ENCODE measurements at regions not wholly inside any gene's neighbourhood (a gene's known extent, or its start where the extent isn't known, plus 50 kb on each side); places are given as distances from the start of the nearest gene placed in this dataset.

DNA sequence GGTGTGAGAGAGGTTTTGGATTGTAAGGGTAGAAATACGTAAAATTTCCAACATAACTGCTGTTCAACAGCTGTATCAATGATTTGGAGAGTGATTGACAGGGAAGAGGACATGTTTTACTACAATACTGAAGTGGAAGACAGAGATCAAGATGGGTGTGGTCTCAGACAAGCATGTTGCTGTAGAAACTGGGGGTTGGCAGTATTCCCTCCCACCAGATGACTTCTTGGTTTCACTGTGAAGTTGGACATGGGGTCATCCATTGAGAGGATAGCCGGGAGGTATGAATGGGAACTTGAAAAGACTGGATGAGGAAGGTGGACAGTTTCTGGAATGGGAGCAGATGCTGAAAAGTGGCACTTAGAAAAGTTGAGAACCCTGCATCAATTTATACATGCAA, 95.3 kb upstream of the HDAC9 start:
- Histone ChIP-seq H4K20me1 (ENCODE audit: insufficient read depth, low read length) (no peaks in the 10 kb centered on the region), H3K27me3 (ENCODE audit: insufficient read depth, low read length) (no peaks in the 10 kb centered on the region), H3K27ac (ENCODE audit: low read depth, low read length) (no peak overlapping the region), H3K9ac (ENCODE audit: low read length) (no peak overlapping the region), H3K4me1 (ENCODE audit: insufficient read depth, low read length) (peaks cover 8% of the 10 kb centered on the region), H3K4me2 (ENCODE audit: low read length) (no peak overlapping the region), H3K79me2 (ENCODE audit: insufficient read depth, low read length) (no peaks in the 10 kb centered on the region), H2AFZ (ENCODE audit: low read depth, low read length) (no peak overlapping the region), H3K9me3 (ENCODE audit: insufficient read depth, low read depth, low read length) (no peaks in the 10 kb centered on the region), H3K4me3 (ENCODE audit: insufficient read depth, low read depth, low read length) (no peak overlapping the region), H3K36me3 (ENCODE audit: insufficient read depth, low read length) (no peaks in the 10 kb centered on the region)
- no peaks in the 10 kb centered on the region for H3K36me3 Mint-ChIP-seq (ENCODE audit: low read depth, unreplicated experiment)
- FAIRE-seq, result no peak
- TF ChIP-seq, protein P1, sequence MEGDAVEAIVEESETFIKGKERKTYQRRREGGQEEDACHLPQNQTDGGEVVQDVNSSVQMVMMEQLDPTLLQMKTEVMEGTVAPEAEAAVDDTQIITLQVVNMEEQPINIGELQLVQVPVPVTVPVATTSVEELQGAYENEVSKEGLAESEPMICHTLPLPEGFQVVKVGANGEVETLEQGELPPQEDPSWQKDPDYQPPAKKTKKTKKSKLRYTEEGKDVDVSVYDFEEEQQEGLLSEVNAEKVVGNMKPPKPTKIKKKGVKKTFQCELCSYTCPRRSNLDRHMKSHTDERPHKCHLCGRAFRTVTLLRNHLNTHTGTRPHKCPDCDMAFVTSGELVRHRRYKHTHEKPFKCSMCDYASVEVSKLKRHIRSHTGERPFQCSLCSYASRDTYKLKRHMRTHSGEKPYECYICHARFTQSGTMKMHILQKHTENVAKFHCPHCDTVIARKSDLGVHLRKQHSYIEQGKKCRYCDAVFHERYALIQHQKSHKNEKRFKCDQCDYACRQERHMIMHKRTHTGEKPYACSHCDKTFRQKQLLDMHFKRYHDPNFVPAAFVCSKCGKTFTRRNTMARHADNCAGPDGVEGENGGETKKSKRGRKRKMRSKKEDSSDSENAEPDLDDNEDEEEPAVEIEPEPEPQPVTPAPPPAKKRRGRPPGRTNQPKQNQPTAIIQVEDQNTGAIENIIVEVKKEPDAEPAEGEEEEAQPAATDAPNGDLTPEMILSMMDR (IDR thresholded peaks at IDR 0.05; ENCODE audit: insufficient read depth, low read depth, low read length), result no peak
- TF ChIP-seq EZH2 (IDR thresholded peaks at IDR 0.05; ENCODE audit: insufficient read depth, low read length), result no peak
- H3K4me1 Mint-ChIP-seq (ENCODE audit: low read depth, unreplicated experiment), result peaks cover 14% of the 10 kb centered on the region
- no peak overlapping the region for H3K4me3 Mint-ChIP-seq (ENCODE audit: unreplicated experiment)
- H3K27ac Mint-ChIP-seq (ENCODE audit: unreplicated experiment), result no peak overlapping the region
- peaks cover 1% of the 10 kb centered on the region for H3K9me3 Mint-ChIP-seq (ENCODE audit: unreplicated experiment)
- no peaks in the 10 kb centered on the region for H3K27me3 Mint-ChIP-seq (ENCODE audit: low read depth, unreplicated experiment)
- peak; percentile 3 for DNase-seq (ENCODE audit: low read depth)

DNA sequence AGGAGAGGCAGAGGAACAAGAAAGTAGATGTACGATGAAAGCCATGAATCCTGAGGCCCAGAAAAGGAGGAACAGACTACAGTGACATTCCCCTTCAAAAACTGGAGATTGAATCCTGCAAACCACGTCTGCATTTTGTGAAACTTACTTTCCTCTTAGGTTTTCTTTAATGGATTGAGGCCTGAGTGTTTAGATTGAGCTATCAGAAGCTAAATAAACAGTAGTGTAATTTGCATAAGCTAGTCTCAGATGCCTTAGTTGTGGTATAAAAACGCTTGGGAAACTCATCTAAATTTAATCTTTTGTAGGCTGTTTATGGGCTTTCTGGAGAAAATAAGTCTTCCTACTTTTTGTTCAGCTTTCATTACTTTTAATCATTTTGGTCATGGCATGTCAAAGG, 94.8 kb upstream of the HDAC9 start:
- Mint-ChIP-seq H3K4me1 (ENCODE audit: low read depth, unreplicated experiment) (peaks cover 14% of the 10 kb centered on the region), H3K27me3 (ENCODE audit: low read depth, unreplicated experiment) (no peaks in the 10 kb centered on the region), H3K9me3 (ENCODE audit: unreplicated experiment) (peaks cover 1% of the 10 kb centered on the region), H3K27ac (ENCODE audit: unreplicated experiment) (no peak overlapping the region), H3K4me3 (ENCODE audit: unreplicated experiment) (no peak overlapping the region), H3K36me3 (ENCODE audit: low read depth, unreplicated experiment) (no peaks in the 10 kb centered on the region)
- no peaks in the 10 kb centered on the region for H3K79me2 ChIP-seq (ENCODE audit: insufficient read depth, low read length)
- H3K36me3 ChIP-seq (ENCODE audit: insufficient read depth, low read length), result no peaks in the 10 kb centered on the region
- FAIRE-seq, result no peak
- H3K4me3 ChIP-seq (ENCODE audit: insufficient read depth, low read depth, low read length), result no peak overlapping the region
- no peak overlapping the region for H3K9ac ChIP-seq (ENCODE audit: low read length)
- H3K4me1 ChIP-seq (ENCODE audit: insufficient read depth, low read length), result peaks cover 8% of the 10 kb centered on the region
- no peaks in the 10 kb centered on the region for H3K27me3 ChIP-seq (ENCODE audit: insufficient read depth, low read length)
- no peaks in the 10 kb centered on the region for H3K9me3 ChIP-seq (ENCODE audit: insufficient read depth, low read depth, low read length)
- TF ChIP-seq EZH2 (IDR thresholded peaks at IDR 0.05; ENCODE audit: insufficient read depth, low read length), result no peak
- TF ChIP-seq, protein P1 (IDR thresholded peaks at IDR 0.05; ENCODE audit: insufficient read depth, low read depth, low read length), result no peak
- H3K27ac ChIP-seq (ENCODE audit: low read depth, low read length), result no peak overlapping the region
- DNase-seq (ENCODE audit: low read depth), result peak; percentile 12
- H3K4me2 ChIP-seq (ENCODE audit: low read length), result no peak overlapping the region
- H2AFZ ChIP-seq (ENCODE audit: low read depth, low read length), result no peak overlapping the region
- no peaks in the 10 kb centered on the region for H4K20me1 ChIP-seq (ENCODE audit: insufficient read depth, low read length)

DNA sequence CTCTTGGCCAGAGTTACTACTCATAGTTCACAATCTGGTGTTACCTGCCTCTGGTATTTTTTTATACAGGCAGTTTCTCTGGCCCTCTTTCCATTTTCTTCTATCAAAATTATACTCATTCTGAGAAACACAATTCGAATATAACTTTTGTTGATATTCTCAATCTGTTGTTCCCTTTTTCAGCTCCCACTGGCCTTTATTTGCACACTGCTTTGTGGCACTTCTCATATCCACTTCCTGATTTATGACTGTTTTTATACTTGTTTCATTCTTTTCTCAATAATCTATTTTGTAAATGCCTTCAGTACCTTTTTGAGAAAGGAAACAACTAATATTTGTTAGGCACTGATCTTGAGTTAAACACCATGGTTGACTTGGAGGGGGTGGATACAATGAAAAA, 93.8 kb upstream of the HDAC9 start:
- Mint-ChIP-seq H3K27ac (ENCODE audit: unreplicated experiment) (no peak overlapping the region), H3K9me3 (ENCODE audit: unreplicated experiment) (peaks cover 1% of the 10 kb centered on the region), H3K4me3 (ENCODE audit: unreplicated experiment) (no peak overlapping the region), H3K36me3 (ENCODE audit: low read depth, unreplicated experiment) (no peaks in the 10 kb centered on the region), H3K4me1 (ENCODE audit: low read depth, unreplicated experiment) (peaks cover 14% of the 10 kb centered on the region), H3K27me3 (ENCODE audit: low read depth, unreplicated experiment) (no peaks in the 10 kb centered on the region)
- Histone ChIP-seq H3K9me3 (ENCODE audit: insufficient read depth, low read depth, low read length) (no peaks in the 10 kb centered on the region), H3K9ac (ENCODE audit: low read length) (no peak overlapping the region), H3K4me2 (ENCODE audit: low read length) (no peak overlapping the region), H3K27me3 (ENCODE audit: insufficient read depth, low read length) (no peaks in the 10 kb centered on the region), H2AFZ (ENCODE audit: low read depth, low read length) (no peak overlapping the region), H3K4me3 (ENCODE audit: insufficient read depth, low read depth, low read length) (no peak overlapping the region), H3K4me1 (ENCODE audit: insufficient read depth, low read length) (peaks cover 8% of the 10 kb centered on the region), H3K36me3 (ENCODE audit: insufficient read depth, low read length) (no peaks in the 10 kb centered on the region), H3K79me2 (ENCODE audit: insufficient read depth, low read length) (no peaks in the 10 kb centered on the region), H3K27ac (ENCODE audit: low read depth, low read length) (no peak overlapping the region), H4K20me1 (ENCODE audit: insufficient read depth, low read length) (no peaks in the 10 kb centered on the region)
- TF ChIP-seq, protein P1 (IDR thresholded peaks at IDR 0.05; ENCODE audit: insufficient read depth, low read depth, low read length), result no peak
- TF ChIP-seq EZH2 (IDR thresholded peaks at IDR 0.05; ENCODE audit: insufficient read depth, low read length), result no peak
- no peak for FAIRE-seq
- DNase-seq (ENCODE audit: low read depth), result no peak

All from astrocyte (in vitro differentiated cells and primary cell).